K562 (cell line): ENCODE measurements at regions not wholly inside any gene's neighbourhood (a gene's known extent, or its start where the extent isn't known, plus 50 kb on each side); places are given as distances from the start of the nearest gene placed in this dataset.

Experiments used
- ATAC-seq: fragments of 200-7000 bp; cut with Tn5 transposase; 3 replicates; pipeline ENCODE4 v1.9.1; 2020; ENCODE audit warnings: moderate library complexity
- BruUV-seq: library from RNA; stranded (reverse); fragments of 400-500 nt; replicated peaks from 2 replicates; lab custom pipeline; 2021; lab: Mats Ljungman, UMichigan
- CTCF ChIA-PET: fragments of 300-600 bp; formaldehyde crosslinking; extraction: SDS; loops from one replicate; lab custom pipeline; 2021; ENCODE audit warnings: low intra/inter-chr PET ratio; lab: Yijun Ruan, JAX
- POLR2A ChIA-PET: fragments of 300-600, 350-650 bp; sonication (Branson Sonifier 250); formaldehyde crosslinking; extraction: SDS; loops from one replicate; lab custom pipeline; 2021; ENCODE audit warnings: antibody characterized with exemption, inconsistent platforms; lab: Yijun Ruan, JAX
- DNase-seq, 4 experiments: peaks; one replicate each; pipeline versions ENCODE4 v3.0.0 to v3.0.0-alpha.2; 2011 to 2018; ENCODE audit warnings: low spot score in 3 of 4, mixed read lengths in 3 of 4; ENCODE audit errors: extremely low read depth in 1 of 4
- FAIRE-seq: peaks from 2 replicates; lab custom pipeline; 2011; peaks lifted over from hg19 to GRCh38; lab: Jason Lieb, UNC
- H2AFZ ChIP-seq: 2 replicates; pipeline ENCODE4 v1.6.0; 2011; ENCODE audit warnings: low read depth, low read length, control low read depth, inconsistent platforms
- H3K27ac ChIP-seq: fragments of 200-600 bp; 3 replicates; pipeline ENCODE4 v1.8.0; 2011; ENCODE audit warnings: low read depth, mild to moderate bottlenecking, control low read depth, inconsistent platforms, low read length, moderate library complexity, mixed read lengths; ENCODE audit errors: extremely low read depth
- H3K27me3 ChIP-seq, 2 experiments: fragments of 300-600 bp in 1 of 2; 2 replicates in 1 of 2; 3 replicates in 1 of 2; pipeline versions ENCODE4 v1.6.0 to v1.8.0; 2011; ENCODE audit warnings: inconsistent platforms in 2 of 2, low read length in 2 of 2, mild to moderate bottlenecking in 1 of 2, mixed read lengths in 1 of 2, moderate library complexity in 1 of 2; ENCODE audit not compliant: control insufficient read depth in 2 of 2, insufficient read depth in 2 of 2
- H3K36me3 ChIP-seq: fragments of 300-600 bp; 3 replicates; pipeline ENCODE4 v1.8.0; 2011; ENCODE audit warnings: mild to moderate bottlenecking, low read length, inconsistent platforms; ENCODE audit not compliant: control insufficient read depth, insufficient read depth
- H3K4me1 ChIP-seq, 2 experiments: fragments of 200-600 bp in 1 of 2; replicated peaks in 1 of 2; 2 replicates in 1 of 2; 3 replicates in 1 of 2; pipeline versions ENCODE4 v1.5.1 to v1.8.0; 2011; ENCODE audit warnings: inconsistent platforms in 2 of 2, low read length in 2 of 2, mild to moderate bottlenecking in 1 of 2, mixed read lengths in 1 of 2, moderate library complexity in 1 of 2; ENCODE audit not compliant: control insufficient read depth in 2 of 2, insufficient read depth in 2 of 2
- H3K4me2 ChIP-seq: 2 replicates; pipeline ENCODE4 v1.6.1; 2011; ENCODE audit warnings: low read length, control low read depth, inconsistent platforms, mixed read lengths; ENCODE audit not compliant: insufficient read depth
- H3K4me3 ChIP-seq: fragments of 200-600 bp; sonication (generic), shearing (Covaris generic); 2 replicates; pipeline ENCODE4 v1.5.1; 2016; ENCODE audit warnings: control low read depth, inconsistent platforms
- H3K79me2 ChIP-seq: fragments of 200-600 bp; 3 replicates; pipeline ENCODE4 v1.8.0; 2011; ENCODE audit warnings: low read length, inconsistent platforms; ENCODE audit not compliant: control insufficient read depth, insufficient read depth
- H3K9ac ChIP-seq, 2 experiments: 2 replicates each; pipeline versions ENCODE4 v1.6.0 to v1.6.1; 2011; ENCODE audit warnings: low read depth in 2 of 2, low read length in 2 of 2, control low read depth in 1 of 2, inconsistent platforms in 1 of 2, mild to moderate bottlenecking in 1 of 2, mixed read lengths in 1 of 2; ENCODE audit not compliant: insufficient read depth in 1 of 2
- H3K9me1 ChIP-seq: one replicate; pipeline ENCODE4 v1.6.0; 2011; ENCODE audit warnings: inconsistent platforms, mild to moderate bottlenecking, low read length, moderate library complexity; ENCODE audit not compliant: control insufficient read depth, insufficient read depth
- H3K9me3 ChIP-seq: replicated peaks from 2 replicates; pipeline ENCODE4 v1.5.1; 2011; ENCODE audit warnings: low read depth, low read length, inconsistent platforms; ENCODE audit not compliant: control insufficient read depth, insufficient read depth
- H4K20me1 ChIP-seq: replicated peaks from 2 replicates; pipeline ENCODE4 v1.6.1; 2011; ENCODE audit warnings: low read length, inconsistent platforms, mixed read lengths; ENCODE audit not compliant: control insufficient read depth, insufficient read depth
- CBX2 ChIP-seq: fragments of 200-600 bp; sonication (generic); IDR thresholded peaks from one replicate; pipeline ENCODE4 v1.6.1; 2012; ENCODE audit warnings: mild to moderate bottlenecking, low read length, inconsistent platforms; ENCODE audit not compliant: insufficient read depth, poor library complexity, severe bottlenecking
- CBX8 ChIP-seq: fragments of 200-600 bp; sonication (generic); IDR thresholded peaks from 2 replicates; pipeline ENCODE4 v1.6.1; 2012; ENCODE audit warnings: borderline replicate concordance, mixed run types, low read depth, mild to moderate bottlenecking, moderate library complexity, mixed read lengths, low read length, control low read depth, inconsistent platforms; ENCODE audit not compliant: poor library complexity, severe bottlenecking; ENCODE audit errors: extremely low read depth
- NEUROD1 ChIP-seq: fragments of 150-350 bp; IDR thresholded peaks from 2 replicates; pipeline ENCODE4 v1.6.1; 2014; ENCODE audit warnings: borderline replicate concordance, low read length, low read depth; ENCODE audit not compliant: partially characterized antibody
- POLR2G ChIP-seq: fragments of 200-400 bp; formaldehyde crosslinking; IDR thresholded peaks from 2 replicates; pipeline ENCODE4 v1.6.1; 2017; ENCODE audit warnings: low read depth, mild to moderate bottlenecking, antibody characterized with exemption, low read length, moderate library complexity
- RFX5 ChIP-seq: IDR thresholded peaks from 2 replicates; pipeline ENCODE4 v1.6.1; 2011; ENCODE audit warnings: low read depth, mild to moderate bottlenecking, improper control_type of control experiment, low read length
- RNF2 ChIP-seq: sonication (generic); IDR thresholded peaks from 2 replicates; pipeline ENCODE4 v1.6.1; 2016
- SMARCE1 ChIP-seq: fragments of 450-650 bp; IDR thresholded peaks from 2 replicates; pipeline ENCODE4 v1.7.1; 2016; ENCODE audit warnings: mild to moderate bottlenecking
- STAT5A ChIP-seq: IDR thresholded peaks from 2 replicates; pipeline ENCODE4 v1.6.1; 2012; ENCODE audit warnings: low read length, inconsistent platforms, borderline replicate concordance
- TCF7L2 ChIP-seq: fragments of 150-350 bp; IDR thresholded peaks from 2 replicates; pipeline ENCODE4 v1.6.1; 2016; ENCODE audit warnings: low read depth, mild to moderate bottlenecking, low read length, moderate library complexity
- TEAD1 ChIP-seq, 2 experiments: fragments of 450-650 bp in 1 of 2; sonication (generic) in 1 of 2; formaldehyde crosslinking; IDR thresholded peaks; 2 replicates each; pipeline versions ENCODE4 v1.4.0 to v1.8.0; 2020 to 2022; ENCODE audit warnings: mild to moderate bottlenecking in 2 of 2, missing genetic modification reagents in 1 of 2
- TGIF2 ChIP-seq: sonication (generic); formaldehyde crosslinking; IDR thresholded peaks from 2 replicates; pipeline ENCODE4 v1.8.1; 2022; ENCODE audit warnings: mild to moderate bottlenecking, missing genetic modification reagents, moderate library complexity
- ZSCAN29 ChIP-seq: fragments of 450-650 bp; IDR thresholded peaks from 2 replicates; pipeline ENCODE4 v1.6.1; 2017
- WGBS: fragments of 100-300 bp; shearing (Covaris generic); methylation state at CpG from one replicate; pipeline ENCODE4 v1.1.6; 2016; ENCODE audit warnings: low coverage, mixed read lengths; ENCODE audit not compliant: insufficient coverage; ENCODE audit errors: missing lambda C conversion rate; 5-methylcytosine and 5-hydroxymethylcytosine counted together
- in situ Hi-C: fragments of 300-500 bp; cut with MboI; formaldehyde crosslinking; loops from 4 replicates; pipeline ENCODE4 v1.15.0; 2018; ENCODE audit warnings: inconsistent platforms, mixed read lengths
- intact Hi-C: fragments of 100-400 bp; cut with micrococcal nuclease; formaldehyde crosslinking; loops from 2 replicates; pipeline ENCODE4 v1.14.2; 2022
- TF ChIP-seq, protein P1 (sequence below), 2 experiments: fragments of 450-650 bp in 1 of 2; sonication (generic) in 1 of 2; formaldehyde crosslinking; conservative IDR thresholded peaks; 2 replicates each; pipeline versions ENCODE4 v1.4.0 to v1.8.1; 2020 to 2022; ENCODE audit warnings: mild to moderate bottlenecking in 1 of 2, missing genetic modification reagents in 1 of 2
- TF ChIP-seq, protein P2 (sequence below): fragments of 200-800 bp; sonication (Bioruptor generic); IDR thresholded peaks from 2 replicates; pipeline ENCODE4 v1.6.1; 2016; ENCODE audit warnings: missing genetic modification characterization, missing compliant biosample characterization
- TF ChIP-seq, protein P3 (sequence below): fragments of 450-650 bp; formaldehyde crosslinking; IDR thresholded peaks from 2 replicates; pipeline ENCODE4 v1.4.0; 2020; ENCODE audit warnings: mild to moderate bottlenecking, moderate library complexity
- TF ChIP-seq, protein P4 (sequence below): fragments of 250-450 bp; sonication (Bioruptor Pico); IDR thresholded peaks from 2 replicates; pipeline ENCODE4 v1.8.0; 2021; ENCODE audit warnings: moderate library complexity, mild to moderate bottlenecking, inconsistent platforms

DNA sequence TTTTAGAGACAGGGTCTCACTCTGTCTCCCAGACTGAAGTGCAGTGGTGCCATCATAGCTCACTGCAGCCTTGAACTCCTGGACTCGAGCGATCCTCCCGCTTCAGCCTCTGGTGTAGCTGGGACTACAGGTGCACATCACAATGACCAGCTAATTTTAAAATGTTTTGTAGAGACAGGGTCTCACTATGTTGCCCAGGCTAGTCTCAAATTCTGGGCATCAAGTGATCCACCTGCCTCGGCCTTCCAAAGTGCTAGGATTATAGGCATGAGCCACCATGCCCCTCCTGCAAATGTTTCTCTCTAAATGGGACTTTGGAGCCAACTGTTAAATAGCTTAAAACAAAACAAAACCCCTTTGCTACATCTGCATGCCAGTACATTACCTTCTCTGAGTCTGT lies 82.2 kb upstream of the BRD7 start:
- H3K79me2 ChIP-seq, result no peaks in the 10 kb centered on the region
- H3K9me3 ChIP-seq, result no peaks in the 10 kb centered on the region
- peaks cover 30 to 61% of the 10 kb centered on the region in 2 experiments; a peak in 4 of 5 replicates for H3K27me3 ChIP-seq
- FAIRE-seq (no peak), DNase-seq (no peak), ATAC-seq (no peak)
- in situ Hi-C loops, result no loop called here
- H3K4me1 ChIP-seq, result no peaks in the 10 kb centered on the region
- H4K20me1 ChIP-seq, result no peaks in the 10 kb centered on the region; the same call in 1 of the 2 replicates
- no peak overlapping the region for H3K4me3 ChIP-seq
- no TSS peak for BruUV-seq
- ChIA-PET POLR2A (no interaction called here), CTCF (no interaction called here)
- H2AFZ ChIP-seq, result no peak overlapping the region
- intact Hi-C loops, result no loop called here
- no peak overlapping the region for H3K9ac ChIP-seq
- no peak overlapping the region for H3K4me2 ChIP-seq
- H3K9me1 ChIP-seq, result peaks cover 3% of the 10 kb centered on the region
- H3K27ac ChIP-seq, result no peak overlapping the region
- WGBS, result 0% methylated on average over 4 of the region's 4 CpGs
- no peaks in the 10 kb centered on the region for H3K36me3 ChIP-seq
- TF ChIP-seq CBX8, result no peak
- TF ChIP-seq SMARCE1, result no peak
- no peak for TF ChIP-seq RNF2
- TF ChIP-seq, protein P1, sequence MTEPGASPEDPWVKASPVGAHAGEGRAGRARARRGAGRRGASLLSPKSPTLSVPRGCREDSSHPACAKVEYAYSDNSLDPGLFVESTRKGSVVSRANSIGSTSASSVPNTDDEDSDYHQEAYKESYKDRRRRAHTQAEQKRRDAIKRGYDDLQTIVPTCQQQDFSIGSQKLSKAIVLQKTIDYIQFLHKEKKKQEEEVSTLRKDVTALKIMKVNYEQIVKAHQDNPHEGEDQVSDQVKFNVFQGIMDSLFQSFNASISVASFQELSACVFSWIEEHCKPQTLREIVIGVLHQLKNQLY (CRISPR knock-in tag; conservative IDR thresholded peaks at IDR 0.05), result no peak
- TF ChIP-seq TEAD1 (CRISPR knock-in tag; IDR thresholded peaks at IDR 0.05), result no peak
- no peak for TF ChIP-seq NEUROD1
- TF ChIP-seq TCF7L2, result no peak
- no peak for TF ChIP-seq TGIF2 (CRISPR knock-in tag)
- TF ChIP-seq RFX5, result no peak
- no peak for TF ChIP-seq POLR2G
- TF ChIP-seq CBX2, result no peak
- TF ChIP-seq, protein P2, sequence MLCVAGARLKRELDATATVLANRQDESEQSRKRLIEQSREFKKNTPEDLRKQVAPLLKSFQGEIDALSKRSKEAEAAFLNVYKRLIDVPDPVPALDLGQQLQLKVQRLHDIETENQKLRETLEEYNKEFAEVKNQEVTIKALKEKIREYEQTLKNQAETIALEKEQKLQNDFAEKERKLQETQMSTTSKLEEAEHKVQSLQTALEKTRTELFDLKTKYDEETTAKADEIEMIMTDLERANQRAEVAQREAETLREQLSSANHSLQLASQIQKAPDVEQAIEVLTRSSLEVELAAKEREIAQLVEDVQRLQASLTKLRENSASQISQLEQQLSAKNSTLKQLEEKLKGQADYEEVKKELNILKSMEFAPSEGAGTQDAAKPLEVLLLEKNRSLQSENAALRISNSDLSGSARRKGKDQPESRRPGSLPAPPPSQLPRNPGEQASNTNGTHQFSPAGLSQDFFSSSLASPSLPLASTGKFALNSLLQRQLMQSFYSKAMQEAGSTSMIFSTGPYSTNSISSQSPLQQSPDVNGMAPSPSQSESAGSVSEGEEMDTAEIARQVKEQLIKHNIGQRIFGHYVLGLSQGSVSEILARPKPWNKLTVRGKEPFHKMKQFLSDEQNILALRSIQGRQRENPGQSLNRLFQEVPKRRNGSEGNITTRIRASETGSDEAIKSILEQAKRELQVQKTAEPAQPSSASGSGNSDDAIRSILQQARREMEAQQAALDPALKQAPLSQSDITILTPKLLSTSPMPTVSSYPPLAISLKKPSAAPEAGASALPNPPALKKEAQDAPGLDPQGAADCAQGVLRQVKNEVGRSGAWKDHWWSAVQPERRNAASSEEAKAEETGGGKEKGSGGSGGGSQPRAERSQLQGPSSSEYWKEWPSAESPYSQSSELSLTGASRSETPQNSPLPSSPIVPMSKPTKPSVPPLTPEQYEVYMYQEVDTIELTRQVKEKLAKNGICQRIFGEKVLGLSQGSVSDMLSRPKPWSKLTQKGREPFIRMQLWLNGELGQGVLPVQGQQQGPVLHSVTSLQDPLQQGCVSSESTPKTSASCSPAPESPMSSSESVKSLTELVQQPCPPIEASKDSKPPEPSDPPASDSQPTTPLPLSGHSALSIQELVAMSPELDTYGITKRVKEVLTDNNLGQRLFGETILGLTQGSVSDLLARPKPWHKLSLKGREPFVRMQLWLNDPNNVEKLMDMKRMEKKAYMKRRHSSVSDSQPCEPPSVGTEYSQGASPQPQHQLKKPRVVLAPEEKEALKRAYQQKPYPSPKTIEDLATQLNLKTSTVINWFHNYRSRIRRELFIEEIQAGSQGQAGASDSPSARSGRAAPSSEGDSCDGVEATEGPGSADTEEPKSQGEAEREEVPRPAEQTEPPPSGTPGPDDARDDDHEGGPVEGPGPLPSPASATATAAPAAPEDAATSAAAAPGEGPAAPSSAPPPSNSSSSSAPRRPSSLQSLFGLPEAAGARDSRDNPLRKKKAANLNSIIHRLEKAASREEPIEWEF (CRISPR knock-in tag), result no peak
- TF ChIP-seq, protein P3, sequence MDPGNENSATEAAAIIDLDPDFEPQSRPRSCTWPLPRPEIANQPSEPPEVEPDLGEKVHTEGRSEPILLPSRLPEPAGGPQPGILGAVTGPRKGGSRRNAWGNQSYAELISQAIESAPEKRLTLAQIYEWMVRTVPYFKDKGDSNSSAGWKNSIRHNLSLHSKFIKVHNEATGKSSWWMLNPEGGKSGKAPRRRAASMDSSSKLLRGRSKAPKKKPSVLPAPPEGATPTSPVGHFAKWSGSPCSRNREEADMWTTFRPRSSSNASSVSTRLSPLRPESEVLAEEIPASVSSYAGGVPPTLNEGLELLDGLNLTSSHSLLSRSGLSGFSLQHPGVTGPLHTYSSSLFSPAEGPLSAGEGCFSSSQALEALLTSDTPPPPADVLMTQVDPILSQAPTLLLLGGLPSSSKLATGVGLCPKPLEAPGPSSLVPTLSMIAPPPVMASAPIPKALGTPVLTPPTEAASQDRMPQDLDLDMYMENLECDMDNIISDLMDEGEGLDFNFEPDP, result no peak
- no peak for TF ChIP-seq STAT5A
- TF ChIP-seq, protein P4, sequence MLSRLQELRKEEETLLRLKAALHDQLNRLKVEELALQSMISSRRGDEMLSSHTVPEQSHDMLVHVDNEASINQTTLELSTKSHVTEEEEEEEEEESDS (CRISPR knock-in tag), result no peak
- no peak for TF ChIP-seq ZSCAN29
